Muscle of leg (tissue), 3 donors: ENCODE measurements at regions not wholly inside any gene's neighbourhood (a gene's known extent, or its start where the extent isn't known, plus 50 kb on each side); places are given as distances from the start of the nearest gene placed in this dataset.
A peak's percentile ranks its signal among the peaks of the same experiment; 100 is the strongest.

Experiments
- DNase-seq: peaks from one replicate; pipeline ENCODE4 v3.0.0; 2013
- H3K27ac ChIP-seq: one replicate; pipeline ENCODE4 v1.5.1; 2013; ENCODE audit warnings: mild to moderate bottlenecking, low read length, control low read depth
- H3K27me3 ChIP-seq: one replicate; pipeline ENCODE4 v1.6.1; 2013; ENCODE audit warnings: low read length; ENCODE audit not compliant: control insufficient read depth, insufficient read depth
- H3K36me3 ChIP-seq: one replicate; pipeline ENCODE4 v1.6.1; 2013; ENCODE audit warnings: low read length; ENCODE audit not compliant: control insufficient read depth, insufficient read depth
- H3K4me1 ChIP-seq: one replicate; pipeline ENCODE4 v1.6.1; 2013; ENCODE audit warnings: low read length; ENCODE audit not compliant: control insufficient read depth, insufficient read depth
- H3K4me3 ChIP-seq: one replicate; pipeline ENCODE4 v1.5.1; 2013; ENCODE audit warnings: low read length, control low read depth
- H3K9me3 ChIP-seq: replicated peaks from 2 replicates; pipeline ENCODE4 v1.6.1; 2013; ENCODE audit warnings: low read depth, low read length; ENCODE audit not compliant: control insufficient read depth
- WGBS: methylation state at CpG from one replicate; pipeline ENCODE4 v1.1.5; 2013; ENCODE audit warnings: missing lambda C conversion rate; ENCODE audit not compliant: insufficient coverage; 5-methylcytosine and 5-hydroxymethylcytosine counted together

GRCh38 chr7:31249671-31250070 lies 90.9 kb downstream of the NEUROD6 start:
- Histone ChIP-seq H3K4me3 (no peak overlapping the region), H3K27me3 (peaks cover 2% of the 10 kb centered on the region), H3K27ac (no peak overlapping the region), H3K36me3 (no peaks in the 10 kb centered on the region), H3K4me1 (no peaks in the 10 kb centered on the region), H3K9me3 (no peaks in the 10 kb centered on the region)
- DNase-seq, result peak; percentile 5
- WGBS, result 27% methylated on average over 10 of the region's 11 CpGs

DNA sequence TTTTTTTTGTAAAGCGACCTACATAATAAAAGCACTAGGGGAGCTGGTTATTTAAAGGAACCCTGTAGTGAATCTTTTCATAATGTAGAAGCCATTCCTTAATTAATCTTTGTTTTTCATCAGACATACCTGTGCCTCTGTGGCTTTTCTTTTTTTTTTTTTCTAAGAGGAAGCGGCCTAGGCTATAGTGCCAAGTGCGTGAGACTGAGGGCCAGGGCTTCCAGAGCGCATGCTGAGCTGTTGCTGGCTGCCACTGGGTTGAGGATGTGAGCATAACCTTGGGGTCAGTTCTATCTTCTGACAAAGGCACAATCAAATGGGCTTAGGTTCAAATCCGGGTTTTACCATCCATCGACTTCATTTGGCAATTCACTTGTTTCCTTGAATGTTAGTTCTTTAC lies 103.7 kb downstream of the NEUROD6 start:
- no peaks in the 10 kb centered on the region for H3K27me3 ChIP-seq
- no peak overlapping the region for H3K4me3 ChIP-seq
- no peaks in the 10 kb centered on the region for H3K4me1 ChIP-seq
- no peak for DNase-seq
- 92% methylated on average over 5 of the region's 6 CpGs for WGBS
- no peaks in the 10 kb centered on the region for H3K36me3 ChIP-seq
- H3K27ac ChIP-seq, result no peak overlapping the region
- H3K9me3 ChIP-seq, result no peaks in the 10 kb centered on the region

DNA sequence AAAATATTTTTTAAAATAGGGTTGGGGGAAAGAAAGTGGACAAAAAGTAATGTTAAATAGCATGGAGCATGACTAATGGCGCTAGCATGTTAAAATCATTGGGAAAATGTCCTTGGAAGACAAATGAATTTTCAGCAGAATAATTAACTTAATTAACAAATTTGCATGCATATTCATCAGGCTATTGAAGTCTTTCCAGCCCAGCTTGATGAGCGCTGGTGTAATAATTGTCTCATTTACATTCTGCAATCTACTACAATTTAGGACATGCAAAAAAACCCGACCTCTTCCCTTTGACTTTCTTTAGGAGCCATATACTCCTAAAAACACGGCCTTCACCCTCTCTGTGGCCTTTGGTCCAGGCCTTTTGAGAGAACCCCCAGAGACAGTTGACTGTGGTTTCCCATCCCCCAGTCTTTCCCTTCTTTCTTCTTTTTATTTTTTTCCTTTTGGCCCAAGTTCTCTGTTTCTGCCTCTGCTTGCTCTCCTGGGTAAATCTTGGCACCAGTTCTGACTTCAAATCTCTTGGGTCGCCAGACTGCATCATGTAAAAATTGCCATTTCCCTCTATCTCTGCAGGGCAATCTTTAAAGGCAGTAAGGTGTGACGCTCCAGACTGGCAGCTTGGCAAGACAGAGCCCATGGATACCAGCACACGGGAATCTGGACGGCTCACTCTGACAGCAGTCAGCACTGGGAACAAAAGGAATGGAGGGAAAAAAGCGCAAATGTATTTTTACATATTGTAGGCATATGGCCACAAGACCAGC lies 105.5 kb downstream of the NEUROD6 start:
- H3K27ac ChIP-seq, result no peak overlapping the region
- H3K4me1 ChIP-seq, result no peaks in the 10 kb centered on the region
- no peak overlapping the region for H3K4me3 ChIP-seq
- H3K9me3 ChIP-seq, result no peaks in the 10 kb centered on the region
- H3K27me3 ChIP-seq, result no peaks in the 10 kb centered on the region
- WGBS, result 74% methylated on average over 4 of the region's 9 CpGs
- no peaks in the 10 kb centered on the region for H3K36me3 ChIP-seq
- DNase-seq, result peak; percentile 7

- no peak for DNase-seq
Measured at GRCh38 chr7:31228957-31229356, 111.6 kb downstream of the NEUROD6 start.

DNA sequence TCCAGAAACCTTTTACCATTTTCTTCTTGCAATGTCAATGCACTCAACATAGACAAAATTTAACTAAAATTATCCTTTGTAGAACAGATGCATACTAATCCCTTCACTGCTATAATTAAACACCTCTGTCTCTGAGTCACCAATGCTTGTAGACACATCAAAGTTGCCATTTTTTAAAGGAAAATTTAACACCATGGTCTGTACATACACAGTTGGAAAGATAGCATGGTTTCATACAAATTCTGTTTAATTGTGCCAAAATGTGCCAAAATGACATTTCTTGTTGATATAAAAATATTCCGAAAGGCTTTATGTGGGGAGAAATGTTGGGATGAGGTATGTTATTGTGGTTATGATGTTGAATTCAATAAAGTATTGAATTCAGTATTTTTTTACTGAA lies 125.8 kb downstream of the NEUROD6 start:
- Histone ChIP-seq H3K4me1 (no peaks in the 10 kb centered on the region), H3K9me3 (no peaks in the 10 kb centered on the region), H3K36me3 (no peaks in the 10 kb centered on the region), H3K27me3 (no peaks in the 10 kb centered on the region), H3K27ac (no peak overlapping the region), H3K4me3 (no peak overlapping the region)
- WGBS, result no CpG with 5 or more reads among the region's 1 CpG
- DNase-seq, result no peak

More at GRCh38 chr7:31228957-31229356, 111.6 kb downstream of the NEUROD6 start:
- no peaks in the 10 kb centered on the region for H3K36me3 ChIP-seq
- peaks cover 5% of the 10 kb centered on the region for H3K9me3 ChIP-seq
- H3K4me3 ChIP-seq, result no peak overlapping the region
- 80% methylated on average over 6 of the region's 6 CpGs for WGBS
- H3K4me1 ChIP-seq, result no peaks in the 10 kb centered on the region
- no peaks in the 10 kb centered on the region for H3K27me3 ChIP-seq
- no peak overlapping the region for H3K27ac ChIP-seq

GRCh38 chr7:31211281-31211680 lies 129.2 kb downstream of the NEUROD6 start:
- Histone ChIP-seq H3K9me3 (no peaks in the 10 kb centered on the region), H3K4me3 (no peak overlapping the region), H3K4me1 (no peaks in the 10 kb centered on the region), H3K27me3 (no peaks in the 10 kb centered on the region), H3K36me3 (no peaks in the 10 kb centered on the region), H3K27ac (no peak overlapping the region)
- WGBS, result no CpG with 5 or more reads among the region's 1 CpG
- no peak for DNase-seq

- Histone ChIP-seq H3K9me3 (no peaks in the 10 kb centered on the region), H3K4me3 (no peak overlapping the region), H3K36me3 (no peaks in the 10 kb centered on the region), H3K27me3 (no peaks in the 10 kb centered on the region), H3K4me1 (no peaks in the 10 kb centered on the region), H3K27ac (no peak overlapping the region)
- DNase-seq, result no peak
- WGBS, result 33% methylated on average over 1 of the region's 2 CpGs
Measured at GRCh38 chr7:31204071-31204470, 136.5 kb downstream of the NEUROD6 start.

DNA sequence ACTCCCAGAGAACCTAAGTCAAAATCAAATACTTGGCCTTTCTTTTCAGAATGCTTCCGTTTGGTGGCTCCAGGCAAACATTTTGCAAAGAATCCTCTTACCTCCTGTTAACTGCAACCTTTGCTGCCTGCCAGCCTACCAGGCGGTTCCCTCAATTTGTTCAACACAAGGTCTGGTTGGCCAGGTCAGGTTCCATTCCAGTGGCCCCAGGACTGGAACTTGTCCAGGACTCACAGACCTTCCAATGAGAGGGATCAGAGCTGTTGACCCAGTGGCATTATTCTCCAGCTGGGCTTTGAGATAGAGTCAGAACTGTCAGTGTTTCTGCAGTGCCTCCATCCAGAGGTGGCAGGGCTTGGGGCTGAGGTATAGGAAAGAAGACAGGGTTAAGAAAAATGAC lies 137.0 kb downstream of the NEUROD6 start:
- H3K27me3 ChIP-seq, result no peaks in the 10 kb centered on the region
- H3K4me3 ChIP-seq, result no peak overlapping the region
- no peak for DNase-seq
- no peaks in the 10 kb centered on the region for H3K4me1 ChIP-seq
- no peaks in the 10 kb centered on the region for H3K9me3 ChIP-seq
- 50% methylated on average over 2 of the region's 2 CpGs for WGBS
- no peaks in the 10 kb centered on the region for H3K36me3 ChIP-seq
- no peak overlapping the region for H3K27ac ChIP-seq

GRCh38 chr7:31202801-31203200 lies 137.7 kb downstream of the NEUROD6 start:
- Histone ChIP-seq H3K36me3 (no peaks in the 10 kb centered on the region), H3K4me1 (no peaks in the 10 kb centered on the region), H3K9me3 (peaks cover 2% of the 10 kb centered on the region), H3K4me3 (no peak overlapping the region), H3K27me3 (no peaks in the 10 kb centered on the region), H3K27ac (no peak overlapping the region)
- no peak for DNase-seq
- 57% methylated on average over 6 of the region's 6 CpGs for WGBS

DNA sequence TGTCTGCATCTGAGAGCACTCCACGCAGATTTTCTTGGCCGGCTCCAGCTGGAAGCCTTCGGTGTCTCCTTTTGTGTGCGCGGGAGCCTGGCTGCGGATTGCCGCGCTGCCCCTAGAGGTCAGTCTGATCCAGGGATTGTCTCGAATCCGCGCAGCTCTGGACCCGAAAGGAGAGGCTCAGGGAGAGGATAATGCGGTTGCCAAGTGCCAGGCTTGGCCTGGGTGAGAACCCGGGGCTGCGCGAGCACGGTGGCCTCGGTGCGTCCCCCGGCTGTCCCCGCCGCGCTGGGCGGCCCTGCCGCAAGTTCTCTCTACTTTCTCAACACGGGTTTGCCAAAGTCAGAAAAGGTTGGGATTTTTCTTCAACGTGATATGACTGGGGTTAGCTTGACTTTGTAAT lies 140.9 kb downstream of the ADCYAP1R1 start:
- Histone ChIP-seq H3K4me1 (no peaks in the 10 kb centered on the region), H3K4me3 (no peak overlapping the region), H3K36me3 (no peaks in the 10 kb centered on the region), H3K27ac (no peak overlapping the region), H3K27me3 (no peaks in the 10 kb centered on the region), H3K9me3 (peaks cover 2% of the 10 kb centered on the region)
- peak; percentile 93 for DNase-seq
- WGBS, result 1% methylated on average over 24 of the region's 27 CpGs

GRCh38 chr7:31190906-31191305 lies 138.8 kb downstream of the ADCYAP1R1 start:
- Histone ChIP-seq H3K27me3 (peaks cover 3% of the 10 kb centered on the region), H3K27ac (no peak overlapping the region), H3K4me1 (no peaks in the 10 kb centered on the region)

More at GRCh38 chr7:31190906-31191305, 138.8 kb downstream of the ADCYAP1R1 start:
- no peak overlapping the region for H3K4me3 ChIP-seq
- no peak for DNase-seq
- no peaks in the 10 kb centered on the region for H3K36me3 ChIP-seq
- no peaks in the 10 kb centered on the region for H3K9me3 ChIP-seq
- 100% methylated on average over 1 of the region's 3 CpGs for WGBS
